B cell (primary cell): ENCODE measurements at regions not wholly inside any gene's neighbourhood (a gene's known extent, or its start where the extent isn't known, plus 50 kb on each side); places are given as distances from the start of the nearest gene placed in this dataset.

ENCODE experiments used
- ATAC-seq: fragments of 200-7000 bp; cut with Tn5 transposase; one replicate; pipeline ENCODE4 v1.10.0; 2021; ENCODE audit warnings: low read depth, mild to moderate bottlenecking, moderate number of reproducible peaks, moderate library complexity
- CTCF ChIA-PET: fragments of 350-600 bp; sonication (Branson Sonifier 250); formaldehyde crosslinking; loops from one replicate; lab custom pipeline; 2021; ENCODE audit warnings: antibody characterized with exemption, inconsistent platforms; lab: Charles Lee
- POLR2A ChIA-PET: fragments of 350-600 bp; sonication (Branson Sonifier 250); formaldehyde crosslinking; loops from one replicate; lab custom pipeline; 2021; ENCODE audit warnings: antibody characterized with exemption; lab: Charles Lee
- DNase-seq: peaks from one replicate; pipeline ENCODE4 v3.0.0; 2013
- H2AFZ ChIP-seq: 2 replicates; pipeline ENCODE4 v1.6.1; 2012; ENCODE audit warnings: mild to moderate bottlenecking, low read depth, low read length; ENCODE audit not compliant: insufficient read depth, poor library complexity, severe bottlenecking
- H3K27ac ChIP-seq, 2 donors: 1 replicate in 1 of 2; 2 replicates in 1 of 2; pipeline ENCODE4 v1.5.1; 2012 to 2013; ENCODE audit warnings: low read length in 2 of 2, mild to moderate bottlenecking in 2 of 2, moderate library complexity in 1 of 2
- H3K27me3 ChIP-seq, 4 experiments: fragments of 200-600 bp in 1 of 4; sonication (generic) in 1 of 4; replicated peaks in 1 of 4; 1 replicate in 2 of 4; 2 replicates in 2 of 4; pipeline versions ENCODE4 v1.6.1 to v1.7.0; 2013 to 2016; ENCODE audit warnings: low read length in 3 of 4, mild to moderate bottlenecking in 2 of 4, mixed read lengths in 1 of 4, moderate library complexity in 1 of 4; ENCODE audit not compliant: insufficient read depth in 4 of 4, control insufficient read depth in 3 of 4; ENCODE audit errors: control extremely low read depth in 1 of 4
- H3K36me3 ChIP-seq, 2 experiments: replicated peaks in 1 of 2; 1 replicate in 1 of 2; 2 replicates in 1 of 2; pipeline versions ENCODE4 v1.6.1 to v1.7.1; 2013; ENCODE audit warnings: low read length in 1 of 2; ENCODE audit not compliant: insufficient read depth in 2 of 2, control insufficient read depth in 1 of 2; ENCODE audit errors: control extremely low read depth in 1 of 2, extremely low read depth in 1 of 2
- H3K4me1 ChIP-seq, 2 donors: fragments of 200-600 bp in 1 of 2; sonication (generic) in 1 of 2; 1 replicate in 1 of 2; 2 replicates in 1 of 2; pipeline versions ENCODE4 v1.5.1 to v1.6.1; 2013 to 2017; ENCODE audit warnings: low read length in 2 of 2; ENCODE audit not compliant: control insufficient read depth in 2 of 2, insufficient read depth in 2 of 2
- H3K4me2 ChIP-seq: replicated peaks from 2 replicates; pipeline ENCODE3; 2012; ENCODE audit warnings: mild to moderate bottlenecking, low read depth, low read length; ENCODE audit not compliant: poor library complexity, severe bottlenecking
- H3K4me3 ChIP-seq, 5 experiments: fragments of 200-600 bp in 1 of 5; sonication (generic) in 1 of 5; 1 replicate in 3 of 5; 2 replicates in 2 of 5; pipeline versions ENCODE4 v1.5.1 to v1.7.0; 2011 to 2016; ENCODE audit warnings: low read length in 4 of 5, mild to moderate bottlenecking in 4 of 5, low read depth in 2 of 5, control low read depth in 1 of 5, moderate library complexity in 1 of 5; ENCODE audit not compliant: insufficient read depth in 1 of 5; ENCODE audit errors: control extremely low read depth in 1 of 5, extremely low read depth in 1 of 5
- H3K79me2 ChIP-seq: fragments of 200-600 bp; sonication (generic); one replicate; pipeline ENCODE4 v1.6.0; 2016; ENCODE audit warnings: low read length; ENCODE audit not compliant: control insufficient read depth, insufficient read depth
- H3K9ac ChIP-seq: fragments of 200-600 bp; sonication (generic); 2 replicates; pipeline ENCODE4 v1.6.1; 2017; ENCODE audit warnings: mild to moderate bottlenecking, low read length, moderate library complexity
- H3K9me3 ChIP-seq, 3 donors: one replicate each; pipeline versions ENCODE4 v1.6.1 to v1.7.1; 2013; ENCODE audit warnings: low read length in 2 of 3; ENCODE audit not compliant: control insufficient read depth in 2 of 3, insufficient read depth in 1 of 3; ENCODE audit errors: control extremely low read depth in 1 of 3
- H4K20me1 ChIP-seq: 2 replicates; pipeline ENCODE4 v1.6.0; 2012; ENCODE audit warnings: mild to moderate bottlenecking, low read length; ENCODE audit not compliant: insufficient read depth, control insufficient read depth, poor library complexity, severe bottlenecking
- H3K27ac Mint-ChIP-seq: one replicate; pipeline ENCODE4 v1.8.0; 2021; ENCODE audit warnings: mixed read lengths
- H3K27me3 Mint-ChIP-seq: one replicate; pipeline ENCODE4 v1.8.0; 2021; ENCODE audit warnings: mixed read lengths
- H3K4me1 Mint-ChIP-seq: one replicate; pipeline ENCODE4 v1.8.0; 2021; ENCODE audit warnings: mixed read lengths
- H3K4me3 Mint-ChIP-seq: one replicate; pipeline ENCODE4 v1.8.0; 2021; ENCODE audit warnings: mixed read lengths
- H3K9me3 Mint-ChIP-seq: one replicate; pipeline ENCODE4 v1.8.0; 2022; ENCODE audit warnings: mixed read lengths; ENCODE audit not compliant: insufficient read depth
- EZH2 ChIP-seq: IDR thresholded peaks from 2 replicates; pipeline ENCODE4 v1.6.1; 2012; ENCODE audit warnings: borderline replicate concordance, low read depth, mild to moderate bottlenecking, moderate library complexity, low read length; ENCODE audit not compliant: insufficient read depth, poor library complexity, severe bottlenecking
- WGBS: methylation state at CpG from one replicate; pipeline ENCODE4 v1.1.5; 2013; ENCODE audit warnings: missing lambda C conversion rate; ENCODE audit not compliant: insufficient coverage; 5-methylcytosine and 5-hydroxymethylcytosine counted together
- intact Hi-C: fragments of 100-400 bp; cut with micrococcal nuclease; formaldehyde crosslinking; loops from one replicate; pipeline ENCODE4 v1.10.0; 2022
- TF ChIP-seq, protein P1 (sequence below): fragments of 200-600 bp; IDR thresholded peaks from one replicate; pipeline ENCODE4 v1.8.0; 2022; ENCODE audit warnings: antibody characterized with exemption, mild to moderate bottlenecking

- Mint-ChIP-seq H3K4me1 (peaks cover 2% of the 10 kb centered on the region), H3K4me3 (no peak overlapping the region), H3K9me3 (peaks cover 2% of the 10 kb centered on the region), H3K27me3 (peaks cover 20% of the 10 kb centered on the region), H3K27ac (no peak overlapping the region)
- no peaks in the 10 kb centered on the region for H3K27me3 ChIP-seq
- H3K9ac ChIP-seq: no peak overlapping the region
- H3K9me3 ChIP-seq: no peaks in the 10 kb centered on the region
- ChIA-PET CTCF (no interaction called here), POLR2A (no interaction called here)
- no peaks in the 10 kb centered on the region for H3K79me2 ChIP-seq
- no peaks in the 10 kb centered on the region for H3K36me3 ChIP-seq
- H3K4me1 ChIP-seq: no peaks in the 10 kb centered on the region
- intact Hi-C loops: no loop called here
- H3K4me2 ChIP-seq: no peak overlapping the region
- ATAC-seq (no peak), DNase-seq (no peak)
- H4K20me1 ChIP-seq: no peaks in the 10 kb centered on the region
- H2AFZ ChIP-seq: no peak overlapping the region
- WGBS: 94% methylated on average over 2 of the region's 3 CpGs
- no peak overlapping the region for H3K27ac ChIP-seq
- no peak overlapping the region for H3K4me3 ChIP-seq
- TF ChIP-seq, protein P1, sequence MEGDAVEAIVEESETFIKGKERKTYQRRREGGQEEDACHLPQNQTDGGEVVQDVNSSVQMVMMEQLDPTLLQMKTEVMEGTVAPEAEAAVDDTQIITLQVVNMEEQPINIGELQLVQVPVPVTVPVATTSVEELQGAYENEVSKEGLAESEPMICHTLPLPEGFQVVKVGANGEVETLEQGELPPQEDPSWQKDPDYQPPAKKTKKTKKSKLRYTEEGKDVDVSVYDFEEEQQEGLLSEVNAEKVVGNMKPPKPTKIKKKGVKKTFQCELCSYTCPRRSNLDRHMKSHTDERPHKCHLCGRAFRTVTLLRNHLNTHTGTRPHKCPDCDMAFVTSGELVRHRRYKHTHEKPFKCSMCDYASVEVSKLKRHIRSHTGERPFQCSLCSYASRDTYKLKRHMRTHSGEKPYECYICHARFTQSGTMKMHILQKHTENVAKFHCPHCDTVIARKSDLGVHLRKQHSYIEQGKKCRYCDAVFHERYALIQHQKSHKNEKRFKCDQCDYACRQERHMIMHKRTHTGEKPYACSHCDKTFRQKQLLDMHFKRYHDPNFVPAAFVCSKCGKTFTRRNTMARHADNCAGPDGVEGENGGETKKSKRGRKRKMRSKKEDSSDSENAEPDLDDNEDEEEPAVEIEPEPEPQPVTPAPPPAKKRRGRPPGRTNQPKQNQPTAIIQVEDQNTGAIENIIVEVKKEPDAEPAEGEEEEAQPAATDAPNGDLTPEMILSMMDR: no peak
- TF ChIP-seq EZH2: no peak
Measured at GRCh38 chr12:90237841-90238240, 529.2 kb upstream of the ATP2B1 start.

DNA sequence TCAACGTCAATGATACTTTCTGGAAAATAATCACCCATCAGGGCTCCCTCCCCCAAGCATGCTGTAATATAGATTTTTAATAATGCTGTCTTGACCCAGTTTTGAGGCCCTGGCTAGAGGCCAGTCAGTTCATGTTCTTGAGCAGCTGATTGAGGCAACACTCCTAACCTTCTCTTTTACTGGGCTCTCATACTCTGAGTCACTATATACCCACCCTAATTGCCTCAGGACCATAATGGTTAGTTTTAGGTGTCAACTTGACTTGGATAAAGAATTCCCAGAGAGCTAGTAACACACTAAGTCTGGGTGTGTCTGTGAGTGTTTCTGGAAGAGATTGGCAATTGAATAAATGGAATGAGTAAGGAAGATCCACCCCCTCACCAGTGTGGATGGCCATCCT is 527.0 kb upstream of the ATP2B1 start:
- no peaks in the 10 kb centered on the region for H4K20me1 ChIP-seq
- ChIA-PET CTCF (no interaction called here), POLR2A (no interaction called here)
- H3K27me3 Mint-ChIP-seq: peaks cover 15% of the 10 kb centered on the region
- intact Hi-C loops: no loop called here
- H3K4me2 ChIP-seq: no peak overlapping the region
- ATAC-seq (no peak), DNase-seq (no peak)
- no peak overlapping the region for H3K27ac ChIP-seq
- no peak overlapping the region for H3K4me3 ChIP-seq
- H3K4me1 Mint-ChIP-seq: peaks cover 2% of the 10 kb centered on the region
- H2AFZ ChIP-seq: no peak overlapping the region
- no CpG with 5 or more reads among the region's 1 CpG for WGBS
- no peaks in the 10 kb centered on the region for H3K9me3 ChIP-seq
- peaks cover 2% of the 10 kb centered on the region for H3K9me3 Mint-ChIP-seq
- no peak overlapping the region for H3K9ac ChIP-seq
- no peaks in the 10 kb centered on the region for H3K36me3 ChIP-seq
- no peaks in the 10 kb centered on the region for H3K79me2 ChIP-seq
- H3K4me3 Mint-ChIP-seq: no peak overlapping the region
- no peak overlapping the region for H3K27ac Mint-ChIP-seq
- H3K4me1 ChIP-seq: no peaks in the 10 kb centered on the region
- no peaks in the 10 kb centered on the region for H3K27me3 ChIP-seq
- no peak for TF ChIP-seq EZH2
- TF ChIP-seq, protein P1: no peak
